ENCODE measurements at regions not wholly inside any gene's neighbourhood (a gene's known extent, or its start where the extent isn't known, plus 50 kb on each side); places are given as distances from the start of the nearest gene placed in this dataset.
A peak's percentile ranks its signal among the peaks of the same experiment; 100 is the strongest.

GRCh38 chr2:155381436-155381835 is 682.9 kb downstream of the KCNJ3 start:
- Histone ChIP-seq H3K4me3 (no peak overlapping the region), H3K4me1 (no peaks in the 10 kb centered on the region), H3K9me3 (no peaks in the 10 kb centered on the region), H3K27ac (no peak overlapping the region), H3K27me3 (no peaks in the 10 kb centered on the region), H3K36me3 (no peaks in the 10 kb centered on the region)
- ATAC-seq (no peak), DNase-seq (no peak)
- no peak for TF ChIP-seq POLR2A (IDR thresholded peaks at IDR 0.05)
- TF ChIP-seq CTCF (IDR thresholded peaks at IDR 0.05) = no peak
- intact Hi-C loops (cut with DNase I) = no loop called here
- WGBS (ENCODE audit: insufficient coverage, low coverage, low lambda C conversion rate, missing lambda C conversion rate) = 9% methylated on average over 1 of the region's 1 CpG

GRCh38 chr2:155379494-155379893 is 681.0 kb downstream of the KCNJ3 start:
- intact Hi-C loops (cut with DNase I) = loop anchor here in 1 of 2 donors (10.0 kb wide), 1 partner anchor 1815 kb away; no protein-coding TSS in a partner anchor
- Histone ChIP-seq H3K27me3 (no peaks in the 10 kb centered on the region), H3K4me1 (no peaks in the 10 kb centered on the region), H3K27ac (no peak overlapping the region), H3K36me3 (no peaks in the 10 kb centered on the region), H3K4me3 (no peak overlapping the region), H3K9me3 (no peaks in the 10 kb centered on the region)
- WGBS (ENCODE audit: insufficient coverage, low coverage, low lambda C conversion rate, missing lambda C conversion rate) = 23% methylated on average over 2 of the region's 2 CpGs
- DNase-seq = no peak
- TF ChIP-seq POLR2A (IDR thresholded peaks at IDR 0.05) = no peak
- TF ChIP-seq CTCF (IDR thresholded peaks at IDR 0.05) = no peak
- no peak for ATAC-seq

- Histone ChIP-seq H3K4me3 (no peak overlapping the region), H3K36me3 (no peaks in the 10 kb centered on the region), H3K9me3 (no peaks in the 10 kb centered on the region), H3K27ac (no peak overlapping the region), H3K4me1 (no peaks in the 10 kb centered on the region), H3K27me3 (no peaks in the 10 kb centered on the region)
- intact Hi-C loops (cut with DNase I) = loop anchor here in 1 of 2 donors (10.0 kb wide), 1 partner anchor 1817 kb away; no protein-coding TSS in a partner anchor
- TF ChIP-seq POLR2A (IDR thresholded peaks at IDR 0.05) (no peak), CTCF (IDR thresholded peaks at IDR 0.05) (no peak)
- no peak for DNase-seq
- ATAC-seq = no peak
- 40% methylated on average over 1 of the region's 1 CpG for WGBS (ENCODE audit: insufficient coverage, low coverage, low lambda C conversion rate, missing lambda C conversion rate)
Observed at GRCh38 chr2:155377931-155378444, 679.5 kb downstream of the KCNJ3 start.

GRCh38 chr2:155377266-155377680 is 678.8 kb downstream of the KCNJ3 start:
- intact Hi-C loops (cut with DNase I) = loop anchor here in 1 of 2 donors (10.0 kb wide), 1 partner anchor 1818 kb away; no protein-coding TSS in a partner anchor
- Histone ChIP-seq H3K9me3 (no peaks in the 10 kb centered on the region), H3K4me3 (no peak overlapping the region), H3K27ac (no peak overlapping the region), H3K36me3 (no peaks in the 10 kb centered on the region), H3K27me3 (no peaks in the 10 kb centered on the region), H3K4me1 (no peaks in the 10 kb centered on the region)
- peak in 2 of 4 donors; percentile 55 to 59 for ATAC-seq
- 36% methylated on average over 5 of the region's 5 CpGs for WGBS (ENCODE audit: insufficient coverage, low coverage, low lambda C conversion rate, missing lambda C conversion rate)
- DNase-seq = no peak
- TF ChIP-seq POLR2A (IDR thresholded peaks at IDR 0.05) = no peak
- TF ChIP-seq CTCF (IDR thresholded peaks at IDR 0.05) = peak; percentile 32 to 50 (median 42)

Data from right lobe of liver (tissue), 6 donors.